HepG2 (cell line): ENCODE measurements at regions not wholly inside any gene's neighbourhood (a gene's known extent, or its start where the extent isn't known, plus 50 kb on each side); places are given as distances from the start of the nearest gene placed in this dataset.

Source experiments
- JUN ChIP-seq: sonication (generic); formaldehyde crosslinking; IDR thresholded peaks from 2 replicates; pipeline ENCODE4 v1.4.0; 2020; ENCODE audit warnings: mild to moderate bottlenecking, missing genetic modification reagents
- MAFG ChIP-seq: sonication (generic); formaldehyde crosslinking; IDR thresholded peaks from 2 replicates; pipeline ENCODE4 v1.5.1; 2020; ENCODE audit warnings: mild to moderate bottlenecking, missing genetic modification reagents
- POLR2A ChIP-seq, 2 experiments: IDR thresholded peaks; 2 replicates each; pipeline ENCODE4 v1.6.1; 2011; ENCODE audit warnings: low read depth in 2 of 2, low read length in 2 of 2, mild to moderate bottlenecking in 1 of 2, moderate library complexity in 1 of 2; ENCODE audit not compliant: insufficient read depth in 1 of 2
- ZNF547 ChIP-seq: sonication (generic); formaldehyde crosslinking; IDR thresholded peaks from 2 replicates; pipeline ENCODE4 v1.5.1; 2020; ENCODE audit warnings: mild to moderate bottlenecking, missing genetic modification reagents
- TF ChIP-seq, protein P1 (sequence below): IDR thresholded peaks from 2 replicates; pipeline ENCODE4 v1.6.1; 2016; ENCODE audit warnings: low read depth, missing genetic modification reagents, missing compliant biosample characterization
- TF ChIP-seq, protein P2 (sequence below): sonication (generic); IDR thresholded peaks from 2 replicates; pipeline ENCODE4 v1.6.1; 2016; ENCODE audit warnings: low read depth, borderline replicate concordance
- TF ChIP-seq, protein P3 (sequence below), 2 experiments: IDR thresholded peaks; 2 replicates each; pipeline ENCODE4 v1.6.1; 2011 to 2012; ENCODE audit warnings: low read length in 2 of 2, borderline replicate concordance in 1 of 2, low read depth in 1 of 2, mild to moderate bottlenecking in 1 of 2, moderate library complexity in 1 of 2
- TF ChIP-seq, protein P4 (sequence below): IDR thresholded peaks from 2 replicates; pipeline ENCODE4 v1.6.1; 2016
- TF ChIP-seq, protein P5 (sequence below): IDR thresholded peaks from 2 replicates; pipeline ENCODE4 v1.6.1; 2016; ENCODE audit warnings: missing compliant biosample characterization, missing genetic modification reagents, borderline replicate concordance
- TF ChIP-seq, protein P6 (sequence below): sonication (generic); formaldehyde crosslinking; IDR thresholded peaks from 2 replicates; pipeline ENCODE4 v1.5.0; 2020; ENCODE audit warnings: mild to moderate bottlenecking, missing genetic modification reagents, moderate library complexity

DNA sequence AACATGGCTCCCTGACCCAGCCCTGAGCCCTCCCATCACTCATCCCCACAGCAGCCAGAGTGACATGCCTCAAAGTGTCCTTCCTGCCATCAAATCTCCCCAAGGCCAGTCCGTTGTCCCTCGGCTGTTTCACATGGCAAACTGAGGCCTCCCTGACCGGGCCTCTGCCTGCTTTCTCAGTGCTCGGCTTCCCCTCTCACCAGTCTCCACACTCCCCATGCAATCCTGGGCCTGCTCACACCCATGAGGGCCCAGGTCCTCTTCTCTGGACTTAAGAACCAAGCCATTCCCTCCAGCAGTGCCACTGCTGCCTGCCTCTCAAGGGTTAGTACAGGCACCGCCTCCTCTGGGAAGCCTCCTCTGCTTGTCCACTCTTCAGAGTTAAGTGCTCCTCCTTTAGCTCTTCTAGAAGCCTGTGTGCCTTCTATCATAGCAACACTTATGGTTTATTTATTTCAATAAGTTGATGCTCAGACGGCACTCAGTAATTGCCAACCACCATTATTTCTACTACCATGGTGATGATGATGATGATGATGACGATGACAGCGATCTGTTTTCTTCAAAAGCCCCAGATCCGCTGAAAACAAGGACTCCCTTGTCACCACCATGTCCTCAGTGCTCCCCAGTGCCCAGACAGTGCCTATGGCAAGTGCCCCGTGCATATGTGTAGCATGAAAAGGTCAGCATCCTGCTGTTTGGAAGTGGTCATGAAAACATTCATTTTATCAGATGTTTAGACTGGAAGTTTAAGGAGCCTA is 449.0 kb downstream of the CDH26 start:
- TF ChIP-seq ZNF547 (CRISPR knock-in tag) (no peak), POLR2A (IDR thresholded peaks at IDR 0.05; ENCODE audit: insufficient read depth in 1 of 2, low read depth in 2 of 2, low read length in 2 of 2) (no peak), MAFG (CRISPR knock-in tag) (no peak), JUN (CRISPR knock-in tag) (no peak)
- TF ChIP-seq, protein P1, sequence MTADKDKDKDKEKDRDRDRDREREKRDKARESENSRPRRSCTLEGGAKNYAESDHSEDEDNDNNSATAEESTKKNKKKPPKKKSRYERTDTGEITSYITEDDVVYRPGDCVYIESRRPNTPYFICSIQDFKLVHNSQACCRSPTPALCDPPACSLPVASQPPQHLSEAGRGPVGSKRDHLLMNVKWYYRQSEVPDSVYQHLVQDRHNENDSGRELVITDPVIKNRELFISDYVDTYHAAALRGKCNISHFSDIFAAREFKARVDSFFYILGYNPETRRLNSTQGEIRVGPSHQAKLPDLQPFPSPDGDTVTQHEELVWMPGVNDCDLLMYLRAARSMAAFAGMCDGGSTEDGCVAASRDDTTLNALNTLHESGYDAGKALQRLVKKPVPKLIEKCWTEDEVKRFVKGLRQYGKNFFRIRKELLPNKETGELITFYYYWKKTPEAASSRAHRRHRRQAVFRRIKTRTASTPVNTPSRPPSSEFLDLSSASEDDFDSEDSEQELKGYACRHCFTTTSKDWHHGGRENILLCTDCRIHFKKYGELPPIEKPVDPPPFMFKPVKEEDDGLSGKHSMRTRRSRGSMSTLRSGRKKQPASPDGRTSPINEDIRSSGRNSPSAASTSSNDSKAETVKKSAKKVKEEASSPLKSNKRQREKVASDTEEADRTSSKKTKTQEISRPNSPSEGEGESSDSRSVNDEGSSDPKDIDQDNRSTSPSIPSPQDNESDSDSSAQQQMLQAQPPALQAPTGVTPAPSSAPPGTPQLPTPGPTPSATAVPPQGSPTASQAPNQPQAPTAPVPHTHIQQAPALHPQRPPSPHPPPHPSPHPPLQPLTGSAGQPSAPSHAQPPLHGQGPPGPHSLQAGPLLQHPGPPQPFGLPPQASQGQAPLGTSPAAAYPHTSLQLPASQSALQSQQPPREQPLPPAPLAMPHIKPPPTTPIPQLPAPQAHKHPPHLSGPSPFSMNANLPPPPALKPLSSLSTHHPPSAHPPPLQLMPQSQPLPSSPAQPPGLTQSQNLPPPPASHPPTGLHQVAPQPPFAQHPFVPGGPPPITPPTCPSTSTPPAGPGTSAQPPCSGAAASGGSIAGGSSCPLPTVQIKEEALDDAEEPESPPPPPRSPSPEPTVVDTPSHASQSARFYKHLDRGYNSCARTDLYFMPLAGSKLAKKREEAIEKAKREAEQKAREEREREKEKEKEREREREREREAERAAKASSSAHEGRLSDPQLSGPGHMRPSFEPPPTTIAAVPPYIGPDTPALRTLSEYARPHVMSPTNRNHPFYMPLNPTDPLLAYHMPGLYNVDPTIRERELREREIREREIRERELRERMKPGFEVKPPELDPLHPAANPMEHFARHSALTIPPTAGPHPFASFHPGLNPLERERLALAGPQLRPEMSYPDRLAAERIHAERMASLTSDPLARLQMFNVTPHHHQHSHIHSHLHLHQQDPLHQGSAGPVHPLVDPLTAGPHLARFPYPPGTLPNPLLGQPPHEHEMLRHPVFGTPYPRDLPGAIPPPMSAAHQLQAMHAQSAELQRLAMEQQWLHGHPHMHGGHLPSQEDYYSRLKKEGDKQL (CRISPR knock-in tag): no peak
- TF ChIP-seq, protein P2, sequence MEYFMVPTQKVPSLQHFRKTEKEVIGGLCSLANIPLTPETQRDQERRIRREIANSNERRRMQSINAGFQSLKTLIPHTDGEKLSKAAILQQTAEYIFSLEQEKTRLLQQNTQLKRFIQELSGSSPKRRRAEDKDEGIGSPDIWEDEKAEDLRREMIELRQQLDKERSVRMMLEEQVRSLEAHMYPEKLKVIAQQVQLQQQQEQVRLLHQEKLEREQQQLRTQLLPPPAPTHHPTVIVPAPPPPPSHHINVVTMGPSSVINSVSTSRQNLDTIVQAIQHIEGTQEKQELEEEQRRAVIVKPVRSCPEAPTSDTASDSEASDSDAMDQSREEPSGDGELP: no peak
- TF ChIP-seq, protein P3, sequence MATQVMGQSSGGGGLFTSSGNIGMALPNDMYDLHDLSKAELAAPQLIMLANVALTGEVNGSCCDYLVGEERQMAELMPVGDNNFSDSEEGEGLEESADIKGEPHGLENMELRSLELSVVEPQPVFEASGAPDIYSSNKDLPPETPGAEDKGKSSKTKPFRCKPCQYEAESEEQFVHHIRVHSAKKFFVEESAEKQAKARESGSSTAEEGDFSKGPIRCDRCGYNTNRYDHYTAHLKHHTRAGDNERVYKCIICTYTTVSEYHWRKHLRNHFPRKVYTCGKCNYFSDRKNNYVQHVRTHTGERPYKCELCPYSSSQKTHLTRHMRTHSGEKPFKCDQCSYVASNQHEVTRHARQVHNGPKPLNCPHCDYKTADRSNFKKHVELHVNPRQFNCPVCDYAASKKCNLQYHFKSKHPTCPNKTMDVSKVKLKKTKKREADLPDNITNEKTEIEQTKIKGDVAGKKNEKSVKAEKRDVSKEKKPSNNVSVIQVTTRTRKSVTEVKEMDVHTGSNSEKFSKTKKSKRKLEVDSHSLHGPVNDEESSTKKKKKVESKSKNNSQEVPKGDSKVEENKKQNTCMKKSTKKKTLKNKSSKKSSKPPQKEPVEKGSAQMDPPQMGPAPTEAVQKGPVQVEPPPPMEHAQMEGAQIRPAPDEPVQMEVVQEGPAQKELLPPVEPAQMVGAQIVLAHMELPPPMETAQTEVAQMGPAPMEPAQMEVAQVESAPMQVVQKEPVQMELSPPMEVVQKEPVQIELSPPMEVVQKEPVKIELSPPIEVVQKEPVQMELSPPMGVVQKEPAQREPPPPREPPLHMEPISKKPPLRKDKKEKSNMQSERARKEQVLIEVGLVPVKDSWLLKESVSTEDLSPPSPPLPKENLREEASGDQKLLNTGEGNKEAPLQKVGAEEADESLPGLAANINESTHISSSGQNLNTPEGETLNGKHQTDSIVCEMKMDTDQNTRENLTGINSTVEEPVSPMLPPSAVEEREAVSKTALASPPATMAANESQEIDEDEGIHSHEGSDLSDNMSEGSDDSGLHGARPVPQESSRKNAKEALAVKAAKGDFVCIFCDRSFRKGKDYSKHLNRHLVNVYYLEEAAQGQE (IDR thresholded peaks at IDR 0.05; ENCODE audit: borderline replicate concordance in 1 of 2, low read depth in 1 of 2, low read length in 2 of 2): no peak
- TF ChIP-seq, protein P4, sequence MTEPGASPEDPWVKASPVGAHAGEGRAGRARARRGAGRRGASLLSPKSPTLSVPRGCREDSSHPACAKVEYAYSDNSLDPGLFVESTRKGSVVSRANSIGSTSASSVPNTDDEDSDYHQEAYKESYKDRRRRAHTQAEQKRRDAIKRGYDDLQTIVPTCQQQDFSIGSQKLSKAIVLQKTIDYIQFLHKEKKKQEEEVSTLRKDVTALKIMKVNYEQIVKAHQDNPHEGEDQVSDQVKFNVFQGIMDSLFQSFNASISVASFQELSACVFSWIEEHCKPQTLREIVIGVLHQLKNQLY (CRISPR knock-in tag): no peak
- TF ChIP-seq, protein P5, sequence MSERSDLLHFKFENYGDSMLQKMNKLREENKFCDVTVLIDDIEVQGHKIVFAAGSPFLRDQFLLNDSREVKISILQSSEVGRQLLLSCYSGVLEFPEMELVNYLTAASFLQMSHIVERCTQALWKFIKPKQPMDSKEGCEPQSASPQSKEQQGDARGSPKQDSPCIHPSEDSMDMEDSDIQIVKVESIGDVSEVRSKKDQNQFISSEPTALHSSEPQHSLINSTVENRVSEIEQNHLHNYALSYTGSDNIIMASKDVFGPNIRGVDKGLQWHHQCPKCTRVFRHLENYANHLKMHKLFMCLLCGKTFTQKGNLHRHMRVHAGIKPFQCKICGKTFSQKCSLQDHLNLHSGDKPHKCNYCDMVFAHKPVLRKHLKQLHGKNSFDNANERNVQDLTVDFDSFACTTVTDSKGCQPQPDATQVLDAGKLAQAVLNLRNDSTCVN (CRISPR knock-in tag): no peak
- TF ChIP-seq, protein P6, sequence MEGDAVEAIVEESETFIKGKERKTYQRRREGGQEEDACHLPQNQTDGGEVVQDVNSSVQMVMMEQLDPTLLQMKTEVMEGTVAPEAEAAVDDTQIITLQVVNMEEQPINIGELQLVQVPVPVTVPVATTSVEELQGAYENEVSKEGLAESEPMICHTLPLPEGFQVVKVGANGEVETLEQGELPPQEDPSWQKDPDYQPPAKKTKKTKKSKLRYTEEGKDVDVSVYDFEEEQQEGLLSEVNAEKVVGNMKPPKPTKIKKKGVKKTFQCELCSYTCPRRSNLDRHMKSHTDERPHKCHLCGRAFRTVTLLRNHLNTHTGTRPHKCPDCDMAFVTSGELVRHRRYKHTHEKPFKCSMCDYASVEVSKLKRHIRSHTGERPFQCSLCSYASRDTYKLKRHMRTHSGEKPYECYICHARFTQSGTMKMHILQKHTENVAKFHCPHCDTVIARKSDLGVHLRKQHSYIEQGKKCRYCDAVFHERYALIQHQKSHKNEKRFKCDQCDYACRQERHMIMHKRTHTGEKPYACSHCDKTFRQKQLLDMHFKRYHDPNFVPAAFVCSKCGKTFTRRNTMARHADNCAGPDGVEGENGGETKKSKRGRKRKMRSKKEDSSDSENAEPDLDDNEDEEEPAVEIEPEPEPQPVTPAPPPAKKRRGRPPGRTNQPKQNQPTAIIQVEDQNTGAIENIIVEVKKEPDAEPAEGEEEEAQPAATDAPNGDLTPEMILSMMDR: no peak
